ENCODE measurements at regions not wholly inside any gene's neighbourhood (a gene's known extent, or its start where the extent isn't known, plus 50 kb on each side); places are given as distances from the start of the nearest gene placed in this dataset.
A peak's percentile ranks its signal among the peaks of the same experiment; 100 is the strongest.

- DNase-seq, result peak; percentile 58
These were observed 180.6 kb downstream of the FOXA2 start for GRCh38 chr20:22403632-22404361.

GRCh38 chr20:22403022-22403631 is 181.2 kb downstream of the FOXA2 start:
- DNase-seq, result no peak

- DNase-seq, result no peak
These were observed 181.8 kb downstream of the FOXA2 start for GRCh38 chr20:22402550-22402949.

GRCh38 chr20:22400440-22400839 is 183.9 kb downstream of the FOXA2 start:
- DNase-seq, result no peak

- DNase-seq, result no peak
These were observed 189.8 kb downstream of the FOXA2 start for GRCh38 chr20:22394583-22394982.

- no peak for DNase-seq
These were observed 193.8 kb downstream of the FOXA2 start for GRCh38 chr20:22390543-22390903.

GRCh38 chr20:22389836-22390542 is 194.4 kb downstream of the FOXA2 start:
- DNase-seq, result no peak

GRCh38 chr20:22387452-22387851 is 196.9 kb downstream of the FOXA2 start:
- DNase-seq, result no peak

- no peak for DNase-seq
These were observed 198.1 kb downstream of the FOXA2 start for GRCh38 chr20:22386306-22386623.

- peak; percentile 14 for DNase-seq
These were observed 198.6 kb downstream of the FOXA2 start for GRCh38 chr20:22385602-22386305.

- DNase-seq, result no peak
These were observed 199.4 kb downstream of the FOXA2 start for GRCh38 chr20:22384978-22385377.

- no peak for DNase-seq
These were observed 201.2 kb downstream of the FOXA2 start for GRCh38 chr20:22383156-22383555.

GRCh38 chr20:22382742-22383141 is 201.6 kb downstream of the FOXA2 start:
- no peak for DNase-seq

GRCh38 chr20:22381812-22382416 is 202.5 kb downstream of the FOXA2 start:
- DNase-seq, result no peak

GRCh38 chr20:22379472-22379871 is 204.9 kb downstream of the FOXA2 start:
- DNase-seq, result no peak

GRCh38 chr20:22374678-22375590 is 209.4 kb downstream of the FOXA2 start:
- no peak for DNase-seq

GRCh38 chr20:22374066-22374465 is 210.3 kb downstream of the FOXA2 start:
- no peak for DNase-seq

- no peak for DNase-seq
These were observed 211.0 kb downstream of the FOXA2 start for GRCh38 chr20:22373164-22373895.

GRCh38 chr20:22371843-22372242 is 212.5 kb downstream of the FOXA2 start:
- no peak for DNase-seq

- no peak for DNase-seq
These were observed 214.2 kb downstream of the FOXA2 start for GRCh38 chr20:22370137-22370536.

GRCh38 chr20:22369100-22369499 is 215.3 kb downstream of the FOXA2 start:
- no peak for DNase-seq

Data from retina (tissue), 1 donor.